ENCODE measurements at regions not wholly inside any gene's neighbourhood (a gene's known extent, or its start where the extent isn't known, plus 50 kb on each side); places are given as distances from the start of the nearest gene placed in this dataset.

DNA sequence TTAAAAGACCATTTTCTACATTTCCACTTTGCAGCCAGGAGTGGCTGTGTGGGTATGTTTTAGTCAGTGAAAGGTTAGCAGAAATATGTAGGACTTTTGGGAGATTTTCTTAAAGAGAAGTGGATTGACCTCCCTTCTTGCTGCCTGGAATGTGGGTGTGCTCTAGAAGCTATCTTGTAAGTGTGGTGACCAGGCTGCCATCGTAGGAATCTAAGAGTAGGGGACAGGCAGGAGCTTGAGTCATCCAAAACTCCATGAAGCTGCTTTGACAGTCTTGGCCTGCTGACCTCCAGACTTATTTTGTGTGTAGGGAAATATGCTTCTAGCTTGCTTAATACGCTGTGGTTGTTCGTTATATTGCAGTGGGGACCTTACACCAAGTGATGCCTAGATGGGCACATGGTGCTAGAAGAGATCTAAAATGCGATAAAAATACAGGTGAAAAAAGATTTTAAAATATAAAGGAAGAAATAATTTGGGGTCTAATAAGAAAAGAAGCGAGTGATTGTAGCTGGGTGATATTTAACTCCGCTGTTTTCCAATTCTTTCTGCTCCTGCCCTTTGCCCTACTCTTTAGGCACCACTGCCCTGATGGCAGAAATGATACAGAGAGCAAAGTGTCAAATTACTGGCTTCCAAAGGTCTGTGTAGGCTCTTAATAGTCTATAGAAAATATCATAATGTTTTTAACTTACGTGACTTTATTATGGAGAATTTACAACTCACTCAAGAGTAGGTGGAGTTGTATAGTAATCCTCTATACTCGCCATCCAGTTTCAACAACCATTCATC is 298.2 kb upstream of the ZNF608 start:
- intact Hi-C loops (cut with micrococcal nuclease; ENCODE audit: unreplicated experiment), result no loop called here
- H3K9me2 ChIP-seq (ENCODE audit: insufficient read depth, low read length), result no peaks in the 10 kb centered on the region
- POLR2A ChIA-PET, result no interaction called here
- no peaks in the 10 kb centered on the region for H3K79me2 ChIP-seq (ENCODE audit: insufficient read depth, low read depth, low read length)
- TF ChIP-seq CTCF (conservative IDR thresholded peaks at IDR 0.05; ENCODE audit: low read length) (no peak), EZH2phosphoT487 (IDR thresholded peaks at IDR 0.05; ENCODE audit: borderline replicate concordance, low read depth, low read length) (no peak)
- no peaks in the 10 kb centered on the region for H3K9me3 ChIP-seq (ENCODE audit: low read length)
- H3K36me3 ChIP-seq (ENCODE audit: insufficient read depth, low read length), result no peaks in the 10 kb centered on the region
- no peak overlapping the region for H3K4me3 ChIP-seq (ENCODE audit: low read depth, low read length, poor library complexity, severe bottlenecking)
- H4K20me1 ChIP-seq (ENCODE audit: insufficient read depth, low read length), result no peaks in the 10 kb centered on the region
- H3K4me1 ChIP-seq (ENCODE audit: insufficient read depth, low read length, poor library complexity, severe bottlenecking), result peaks cover 10% of the 10 kb centered on the region
- no peak for DNase-seq (ENCODE audit: low spot score)
- H2AFZ ChIP-seq (ENCODE audit: low read length), result no peak overlapping the region
- no peak overlapping the region for H3K27ac ChIP-seq (ENCODE audit: low read depth, low read length, poor library complexity, severe bottlenecking)
- no TSS peak for BruUV-seq (replicated peaks)
- no peak overlapping the region for H3K4me2 ChIP-seq (ENCODE audit: low read length)
- CTCF ChIA-PET (ENCODE audit: unreplicated experiment), result no interaction called here

DNA sequence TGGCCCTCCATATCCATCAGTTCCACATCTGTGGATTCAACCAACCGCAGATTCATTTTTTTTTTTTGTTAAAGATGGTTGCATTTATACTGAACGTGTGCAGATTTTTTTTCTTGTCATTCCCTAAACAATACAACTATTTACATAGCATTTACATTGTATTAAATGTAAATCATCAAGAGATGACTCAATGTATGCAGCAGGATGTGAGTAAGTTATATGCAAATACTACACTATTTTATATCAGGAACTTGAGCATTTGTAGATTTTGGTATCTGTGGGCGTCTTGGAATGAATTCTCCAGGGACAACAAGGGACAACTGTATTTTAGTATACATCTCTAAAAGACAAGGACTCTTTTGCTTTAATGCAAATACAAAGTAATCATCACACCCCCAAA is 299.2 kb upstream of the ZNF608 start:
- H4K20me1 ChIP-seq (ENCODE audit: insufficient read depth, low read length), result no peaks in the 10 kb centered on the region
- ChIA-PET CTCF (ENCODE audit: unreplicated experiment) (no interaction called here), POLR2A (no interaction called here)
- no peak overlapping the region for H3K27ac ChIP-seq (ENCODE audit: low read depth, low read length, poor library complexity, severe bottlenecking)
- H3K4me1 ChIP-seq (ENCODE audit: insufficient read depth, low read length, poor library complexity, severe bottlenecking), result peaks cover 10% of the 10 kb centered on the region
- intact Hi-C loops (cut with micrococcal nuclease; ENCODE audit: unreplicated experiment), result no loop called here
- no peak for DNase-seq (ENCODE audit: low spot score)
- H3K4me3 ChIP-seq (ENCODE audit: low read depth, low read length, poor library complexity, severe bottlenecking), result no peak overlapping the region
- no TSS peak for BruUV-seq (replicated peaks)
- H3K9me2 ChIP-seq (ENCODE audit: insufficient read depth, low read length), result no peaks in the 10 kb centered on the region
- H3K79me2 ChIP-seq (ENCODE audit: insufficient read depth, low read depth, low read length), result no peaks in the 10 kb centered on the region
- H3K4me2 ChIP-seq (ENCODE audit: low read length), result no peak overlapping the region
- no peak overlapping the region for H2AFZ ChIP-seq (ENCODE audit: low read length)
- no peaks in the 10 kb centered on the region for H3K9me3 ChIP-seq (ENCODE audit: low read length)
- no peaks in the 10 kb centered on the region for H3K36me3 ChIP-seq (ENCODE audit: insufficient read depth, low read length)
- TF ChIP-seq EZH2phosphoT487 (IDR thresholded peaks at IDR 0.05; ENCODE audit: borderline replicate concordance, low read depth, low read length) (no peak), CTCF (conservative IDR thresholded peaks at IDR 0.05; ENCODE audit: low read length) (no peak)

DNA sequence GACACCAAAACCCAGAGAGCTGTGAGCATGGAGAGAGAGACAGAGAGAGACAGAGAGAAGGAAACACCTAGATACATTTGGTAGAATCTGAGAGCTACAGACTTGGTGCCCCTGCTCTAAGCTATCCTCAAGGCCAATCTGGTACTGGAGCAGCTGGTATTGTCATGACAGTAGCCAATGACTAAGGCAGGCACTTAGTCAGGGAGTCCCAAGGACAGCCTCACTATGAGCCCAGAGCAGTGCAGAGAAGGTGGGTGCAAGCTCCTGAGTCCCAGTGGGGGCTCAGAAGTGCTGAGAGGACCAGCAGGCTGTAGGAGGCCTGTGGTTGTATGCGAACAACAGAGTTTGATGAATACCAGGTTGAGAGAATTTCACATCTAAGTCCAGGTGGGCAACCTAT is 300.4 kb upstream of the ZNF608 start:
- H2AFZ ChIP-seq (ENCODE audit: low read length), result no peak overlapping the region
- H3K79me2 ChIP-seq (ENCODE audit: insufficient read depth, low read depth, low read length), result no peaks in the 10 kb centered on the region
- H3K9me3 ChIP-seq (ENCODE audit: low read length), result no peaks in the 10 kb centered on the region
- no peaks in the 10 kb centered on the region for H3K9me2 ChIP-seq (ENCODE audit: insufficient read depth, low read length)
- H3K4me1 ChIP-seq (ENCODE audit: insufficient read depth, low read length, poor library complexity, severe bottlenecking), result peaks cover 7% of the 10 kb centered on the region
- ChIA-PET CTCF (ENCODE audit: unreplicated experiment) (no interaction called here), POLR2A (interaction anchor here (0.9 to 1.5 kb wide), 4 partner anchors 9 to 40 kb away, joined by 3 to 7 read pairs (median 4); no protein-coding TSS in a partner anchor)
- no peak overlapping the region for H3K27ac ChIP-seq (ENCODE audit: low read depth, low read length, poor library complexity, severe bottlenecking)
- no peak for TF ChIP-seq CTCF (conservative IDR thresholded peaks at IDR 0.05; ENCODE audit: low read length)
- no peak for TF ChIP-seq EZH2phosphoT487 (IDR thresholded peaks at IDR 0.05; ENCODE audit: borderline replicate concordance, low read depth, low read length)
- no peaks in the 10 kb centered on the region for H4K20me1 ChIP-seq (ENCODE audit: insufficient read depth, low read length)
- no TSS peak for BruUV-seq (replicated peaks)
- intact Hi-C loops (cut with micrococcal nuclease; ENCODE audit: unreplicated experiment), result no loop called here
- no peaks in the 10 kb centered on the region for H3K36me3 ChIP-seq (ENCODE audit: insufficient read depth, low read length)
- no peak for DNase-seq (ENCODE audit: low spot score)
- H3K4me3 ChIP-seq (ENCODE audit: low read depth, low read length, poor library complexity, severe bottlenecking), result no peak overlapping the region
- H3K4me2 ChIP-seq (ENCODE audit: low read length), result no peak overlapping the region
